ENCODE measurements at regions not wholly inside any gene's neighbourhood (a gene's known extent, or its start where the extent isn't known, plus 50 kb on each side); places are given as distances from the start of the nearest gene placed in this dataset.

DNA sequence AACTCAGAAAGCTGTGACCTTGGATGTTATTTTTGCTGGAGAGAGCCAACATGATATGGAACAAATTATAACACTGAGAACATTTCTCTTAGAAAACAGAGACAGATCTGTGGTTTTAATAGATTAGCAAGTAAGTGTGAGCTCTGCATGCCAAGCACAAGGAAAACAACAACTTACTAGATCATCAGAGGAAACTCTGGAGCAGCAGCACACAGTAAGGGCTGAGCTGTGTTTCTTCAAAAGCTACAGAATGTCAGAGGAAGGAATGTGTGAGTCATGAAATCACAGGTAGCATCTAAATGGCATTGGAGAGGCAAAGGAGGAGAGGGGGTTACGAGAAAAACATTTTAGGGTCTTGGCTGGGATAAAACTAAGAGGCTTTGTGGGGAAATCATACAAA, 283.4 kb upstream of the FZD8 start:
- Mint-ChIP-seq H3K9me3 (ENCODE audit: insufficient read depth) (peaks cover 2% of the 10 kb centered on the region), H3K4me3 (no peak overlapping the region), H3K27ac (no peak overlapping the region), H3K4me1 (no peaks in the 10 kb centered on the region), H3K27me3 (no peaks in the 10 kb centered on the region)
- POLR2A ChIA-PET = no interaction called here
- H3K79me2 ChIP-seq (ENCODE audit: control insufficient read depth, insufficient read depth, low read length) = no peaks in the 10 kb centered on the region
- no peak overlapping the region for H3K9ac ChIP-seq (ENCODE audit: low read length)
- no peak overlapping the region for H3K27ac ChIP-seq (ENCODE audit: low read length in 2 of 2)
- no peak for ATAC-seq (ENCODE audit: low read depth)
- no peaks in the 10 kb centered on the region for H3K36me3 ChIP-seq (replicated peaks in 1 of 2; ENCODE audit: control extremely low read depth in 1 of 2, control insufficient read depth in 1 of 2, extremely low read depth in 1 of 2, insufficient read depth in 2 of 2, low read length in 1 of 2)
- no peaks in the 10 kb centered on the region for H3K9me3 ChIP-seq (ENCODE audit: control extremely low read depth in 1 of 3, control insufficient read depth in 2 of 3, insufficient read depth in 1 of 3, low read length in 2 of 3)
- no peaks in the 10 kb centered on the region for H3K27me3 ChIP-seq (replicated peaks in 1 of 4; ENCODE audit: control extremely low read depth in 1 of 4, control insufficient read depth in 3 of 4, insufficient read depth in 4 of 4, low read length in 3 of 4)
- no peaks in the 10 kb centered on the region for H3K4me1 ChIP-seq (ENCODE audit: control insufficient read depth in 2 of 2, insufficient read depth in 2 of 2, low read length in 2 of 2)
- H3K4me3 ChIP-seq (ENCODE audit: control extremely low read depth in 1 of 5, extremely low read depth in 1 of 5, insufficient read depth in 1 of 5, low read depth in 2 of 5, low read length in 4 of 5) = no peak overlapping the region
- H3K4me2 ChIP-seq (replicated peaks; ENCODE audit: low read depth, low read length, poor library complexity, severe bottlenecking) = no peak overlapping the region
- TF ChIP-seq, protein P1, sequence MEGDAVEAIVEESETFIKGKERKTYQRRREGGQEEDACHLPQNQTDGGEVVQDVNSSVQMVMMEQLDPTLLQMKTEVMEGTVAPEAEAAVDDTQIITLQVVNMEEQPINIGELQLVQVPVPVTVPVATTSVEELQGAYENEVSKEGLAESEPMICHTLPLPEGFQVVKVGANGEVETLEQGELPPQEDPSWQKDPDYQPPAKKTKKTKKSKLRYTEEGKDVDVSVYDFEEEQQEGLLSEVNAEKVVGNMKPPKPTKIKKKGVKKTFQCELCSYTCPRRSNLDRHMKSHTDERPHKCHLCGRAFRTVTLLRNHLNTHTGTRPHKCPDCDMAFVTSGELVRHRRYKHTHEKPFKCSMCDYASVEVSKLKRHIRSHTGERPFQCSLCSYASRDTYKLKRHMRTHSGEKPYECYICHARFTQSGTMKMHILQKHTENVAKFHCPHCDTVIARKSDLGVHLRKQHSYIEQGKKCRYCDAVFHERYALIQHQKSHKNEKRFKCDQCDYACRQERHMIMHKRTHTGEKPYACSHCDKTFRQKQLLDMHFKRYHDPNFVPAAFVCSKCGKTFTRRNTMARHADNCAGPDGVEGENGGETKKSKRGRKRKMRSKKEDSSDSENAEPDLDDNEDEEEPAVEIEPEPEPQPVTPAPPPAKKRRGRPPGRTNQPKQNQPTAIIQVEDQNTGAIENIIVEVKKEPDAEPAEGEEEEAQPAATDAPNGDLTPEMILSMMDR (IDR thresholded peaks at IDR 0.05) = no peak
- TF ChIP-seq EZH2 (IDR thresholded peaks at IDR 0.05; ENCODE audit: borderline replicate concordance, insufficient read depth, low read depth, low read length, poor library complexity, severe bottlenecking) = no peak
- 83% methylated on average over 1 of the region's 1 CpG for WGBS (ENCODE audit: insufficient coverage)
- H2AFZ ChIP-seq (ENCODE audit: insufficient read depth, low read depth, low read length, poor library complexity, severe bottlenecking) = no peak overlapping the region
- intact Hi-C loops (cut with micrococcal nuclease) = no loop called here
- H4K20me1 ChIP-seq (ENCODE audit: control insufficient read depth, insufficient read depth, low read length, poor library complexity, severe bottlenecking) = no peaks in the 10 kb centered on the region
- DNase-seq = no peak
- CTCF ChIA-PET = no interaction called here

- 83% methylated on average over 1 of the region's 1 CpG for WGBS (ENCODE audit: insufficient coverage)
- TF ChIP-seq EZH2 (IDR thresholded peaks at IDR 0.05; ENCODE audit: borderline replicate concordance, insufficient read depth, low read depth, low read length, poor library complexity, severe bottlenecking) = no peak
- TF ChIP-seq, protein P1 (IDR thresholded peaks at IDR 0.05) = no peak
- Histone ChIP-seq H3K27ac (ENCODE audit: low read length in 2 of 2) (no peak overlapping the region), H3K4me3 (ENCODE audit: control extremely low read depth in 1 of 5, extremely low read depth in 1 of 5, insufficient read depth in 1 of 5, low read depth in 2 of 5, low read length in 4 of 5) (no peak overlapping the region), H2AFZ (ENCODE audit: insufficient read depth, low read depth, low read length, poor library complexity, severe bottlenecking) (no peak overlapping the region), H3K36me3 (replicated peaks in 1 of 2; ENCODE audit: control extremely low read depth in 1 of 2, control insufficient read depth in 1 of 2, extremely low read depth in 1 of 2, insufficient read depth in 2 of 2, low read length in 1 of 2) (no peaks in the 10 kb centered on the region), H3K9ac (ENCODE audit: low read length) (no peak overlapping the region), H3K9me3 (ENCODE audit: control extremely low read depth in 1 of 3, control insufficient read depth in 2 of 3, insufficient read depth in 1 of 3, low read length in 2 of 3) (no peaks in the 10 kb centered on the region), H3K79me2 (ENCODE audit: control insufficient read depth, insufficient read depth, low read length) (no peaks in the 10 kb centered on the region), H4K20me1 (ENCODE audit: control insufficient read depth, insufficient read depth, low read length, poor library complexity, severe bottlenecking) (no peaks in the 10 kb centered on the region), H3K27me3 (replicated peaks in 1 of 4; ENCODE audit: control extremely low read depth in 1 of 4, control insufficient read depth in 3 of 4, insufficient read depth in 4 of 4, low read length in 3 of 4) (no peaks in the 10 kb centered on the region), H3K4me2 (replicated peaks; ENCODE audit: low read depth, low read length, poor library complexity, severe bottlenecking) (no peak overlapping the region), H3K4me1 (ENCODE audit: control insufficient read depth in 2 of 2, insufficient read depth in 2 of 2, low read length in 2 of 2) (no peaks in the 10 kb centered on the region)
- Mint-ChIP-seq H3K27me3 (peaks cover 3% of the 10 kb centered on the region), H3K4me3 (no peak overlapping the region), H3K9me3 (ENCODE audit: insufficient read depth) (no peaks in the 10 kb centered on the region), H3K27ac (no peak overlapping the region), H3K4me1 (no peaks in the 10 kb centered on the region)
- CTCF ChIA-PET = no interaction called here
- DNase-seq (no peak), ATAC-seq (ENCODE audit: low read depth) (no peak)
- intact Hi-C loops (cut with micrococcal nuclease) = no loop called here
- POLR2A ChIA-PET = no interaction called here
Observed at GRCh38 chr10:35924759-35925158, 282.7 kb upstream of the FZD8 start.

All from B cell (primary cell).